Epithelial cell of esophagus (primary cell): ENCODE measurements at regions not wholly inside any gene's neighbourhood (a gene's known extent, or its start where the extent isn't known, plus 50 kb on each side); places are given as distances from the start of the nearest gene placed in this dataset.

Experiments
- DNase-seq: peaks from one replicate; pipeline ENCODE4 v3.0.0; 2010; ENCODE audit warnings: low read depth
- H3K4me3 ChIP-seq: 2 replicates; pipeline ENCODE4 v1.5.1; 2011; ENCODE audit warnings: mild to moderate bottlenecking, low read length, control low read depth
- CTCF ChIP-seq: IDR thresholded peaks from 2 replicates; pipeline ENCODE4 v1.5.1; 2011; ENCODE audit warnings: low read depth, mild to moderate bottlenecking, low read length, control low read depth, inconsistent platforms; ENCODE audit not compliant: insufficient read depth; ENCODE audit errors: missing control alignments

GRCh38 chr1:229137271-229137670, 133.6 kb upstream of the RAB4A start:
- no peak overlapping the region for H3K4me3 ChIP-seq
- DNase-seq, result no peak
- TF ChIP-seq CTCF, result no peak

GRCh38 chr1:229138058-229138457, 132.9 kb upstream of the RAB4A start:
- no peak for DNase-seq

GRCh38 chr1:229139331-229140118, 131.4 kb upstream of the RAB4A start:
- DNase-seq, result no peak
- no peak for TF ChIP-seq CTCF
- no peak overlapping the region for H3K4me3 ChIP-seq

More at GRCh38 chr1:229138058-229138457, 132.9 kb upstream of the RAB4A start:
- no peak for TF ChIP-seq CTCF
- no peak overlapping the region for H3K4me3 ChIP-seq

- no peak for TF ChIP-seq CTCF
- DNase-seq, result no peak
- H3K4me3 ChIP-seq, result no peak overlapping the region
Measured at GRCh38 chr1:229140119-229140396, 130.9 kb upstream of the RAB4A start.

GRCh38 chr1:229141271-229141670, 129.6 kb upstream of the RAB4A start:
- TF ChIP-seq CTCF, result no peak
- no peak for DNase-seq
- no peak overlapping the region for H3K4me3 ChIP-seq

- no peak for TF ChIP-seq CTCF
- no peak for DNase-seq
- H3K4me3 ChIP-seq, result no peak overlapping the region
Measured at GRCh38 chr1:229141689-229142377, 129.1 kb upstream of the RAB4A start.
